ENCODE measurements at regions not wholly inside any gene's neighbourhood (a gene's known extent, or its start where the extent isn't known, plus 50 kb on each side); places are given as distances from the start of the nearest gene placed in this dataset.
"Not testable (repeated sequence)": the region's sequence is repeated elsewhere in the genome, so short reads cannot be mapped to it uniquely, and the experiment has no call there.

GRCh38 chr6:141391135-141391534 lies 741.6 kb upstream of the GJE1 start:
- not testable (repeated sequence) for DNase-seq (ENCODE audit: low spot score)

- DNase-seq (ENCODE audit: low spot score) = no peak
These were observed 744.1 kb upstream of the GJE1 start for GRCh38 chr6:141388666-141389065.

GRCh38 chr6:141370438-141370837 lies 762.3 kb upstream of the GJE1 start:
- no peak for DNase-seq (ENCODE audit: low spot score)

GRCh38 chr6:141366796-141367195 lies 765.9 kb upstream of the GJE1 start:
- not testable (repeated sequence) for DNase-seq (ENCODE audit: low spot score)

DNA sequence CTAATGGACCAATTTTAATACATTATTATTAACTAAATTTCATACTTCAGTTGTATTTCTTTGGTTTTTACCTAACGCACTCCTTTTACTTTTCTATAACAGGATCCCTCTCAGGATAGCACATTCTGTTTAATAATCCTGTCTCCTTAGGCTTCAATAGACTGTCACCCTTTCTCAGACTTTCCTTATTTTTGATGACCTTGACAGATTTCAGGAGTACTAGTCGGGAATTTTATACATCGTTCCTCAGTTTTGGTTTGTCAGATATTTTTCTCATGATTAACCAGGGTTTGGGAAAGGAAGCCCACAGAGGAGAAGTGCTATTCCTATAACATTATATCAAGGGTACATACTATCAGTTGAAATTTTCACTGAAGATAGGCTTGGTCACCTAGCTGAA lies 768.0 kb upstream of the GJE1 start:
- no peak for DNase-seq (ENCODE audit: low spot score)

DNA sequence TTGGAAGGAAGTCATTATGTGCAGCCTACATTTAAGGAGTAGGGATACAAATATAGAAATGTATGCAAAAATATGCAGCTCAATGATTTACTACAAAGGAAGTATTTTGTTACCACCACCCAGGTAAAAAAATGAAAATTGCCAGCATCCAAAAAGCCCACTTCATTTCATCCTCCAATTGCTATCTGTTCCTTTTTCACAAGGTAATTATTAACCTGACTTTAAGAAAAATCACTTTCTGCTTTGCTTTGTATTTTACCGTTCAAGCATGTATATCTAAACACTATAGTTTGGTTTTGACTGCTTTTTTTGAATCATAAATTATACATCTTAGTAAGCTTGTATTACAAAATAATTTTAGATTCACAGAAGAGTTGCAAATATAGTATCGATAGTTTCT lies 768.5 kb upstream of the GJE1 start:
- DNase-seq (ENCODE audit: low spot score) = no peak

GRCh38 chr6:141361559-141361958 lies 771.2 kb upstream of the GJE1 start:
- no peak for DNase-seq (ENCODE audit: low spot score)

- DNase-seq (ENCODE audit: low spot score) = no peak
These were observed 772.8 kb upstream of the GJE1 start for GRCh38 chr6:141359953-141360352.

DNA sequence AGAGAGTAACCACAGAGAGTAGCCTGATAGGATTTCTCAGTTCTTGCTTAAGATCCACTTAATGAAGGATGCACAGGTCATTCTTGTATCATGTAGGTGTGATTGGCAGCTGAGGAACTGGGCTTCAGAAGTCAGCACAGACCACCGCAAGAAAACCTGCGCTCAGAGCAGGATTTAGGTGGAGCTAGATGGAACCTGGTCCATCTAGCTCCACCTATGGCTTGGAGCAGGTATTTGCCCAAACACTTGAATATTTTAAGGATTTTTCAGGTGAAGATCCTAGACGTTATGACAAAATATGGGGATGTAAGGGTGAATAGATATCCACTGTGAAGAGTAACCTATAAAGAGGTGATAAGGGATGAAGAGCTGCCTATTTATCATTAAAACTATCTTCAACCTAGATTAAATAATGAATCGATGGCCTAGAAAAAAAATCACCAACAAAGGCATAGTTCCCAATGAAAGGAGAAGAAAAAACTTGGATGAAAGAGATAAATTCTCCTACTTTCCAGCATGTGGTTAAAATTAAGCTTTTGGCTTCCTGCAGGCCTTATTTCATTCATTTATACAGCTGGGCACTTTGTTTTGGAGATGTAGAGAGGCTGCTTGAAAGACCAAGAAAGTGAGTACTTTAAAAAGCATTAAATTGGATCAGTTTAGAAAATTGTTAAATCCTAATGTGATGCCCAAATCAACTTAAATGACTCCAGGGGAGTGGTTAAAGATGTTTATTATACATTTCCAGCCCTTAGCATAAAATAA lies 778.4 kb upstream of the GJE1 start:
- no peak for DNase-seq (ENCODE audit: low spot score)

DNA sequence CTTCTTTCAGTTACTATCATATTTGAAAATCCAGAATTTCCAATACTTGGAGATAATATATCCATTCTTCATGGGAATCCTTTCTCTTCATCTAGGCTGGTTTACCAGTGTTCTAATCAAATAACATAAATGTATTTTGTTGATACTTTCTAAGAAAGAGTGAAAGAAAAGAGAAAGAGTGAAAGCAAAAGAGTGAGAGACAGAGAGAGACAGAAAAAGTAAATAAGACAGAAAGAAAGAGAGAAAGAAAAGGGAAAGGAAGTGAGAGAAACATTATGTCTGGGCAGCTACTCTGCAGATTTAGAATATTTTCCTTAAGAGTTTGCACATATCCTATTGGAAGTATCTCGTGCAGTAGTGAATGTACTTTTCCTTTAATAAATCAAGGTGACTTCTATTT lies 781.0 kb upstream of the GJE1 start:
- no peak for DNase-seq (ENCODE audit: low spot score)

DNA sequence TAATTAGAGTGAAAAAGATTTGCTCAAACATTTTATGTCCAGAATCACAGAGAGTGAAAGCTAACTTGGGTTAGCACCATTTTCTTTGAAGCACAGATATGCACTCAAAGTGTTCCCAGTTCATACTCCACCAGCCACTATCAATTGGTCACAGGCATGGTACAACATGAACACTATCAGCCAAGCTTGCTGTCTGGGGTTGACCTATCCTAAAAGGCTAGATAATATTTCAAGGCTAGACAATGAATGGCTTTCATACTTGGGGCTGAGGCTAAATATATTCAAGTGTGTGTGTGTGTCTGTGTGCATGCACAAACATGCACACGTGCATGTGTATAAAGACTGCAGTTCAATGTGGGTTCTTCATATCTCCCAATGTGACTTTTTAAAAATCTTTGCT lies 783.0 kb upstream of the GJE1 start:
- no peak for DNase-seq (ENCODE audit: low spot score)

GRCh38 chr6:141347906-141348492 lies 784.7 kb upstream of the GJE1 start:
- DNase-seq (ENCODE audit: low spot score) = no peak

GRCh38 chr6:141347086-141347485 lies 785.6 kb upstream of the GJE1 start:
- DNase-seq (ENCODE audit: low spot score) = no peak

DNA sequence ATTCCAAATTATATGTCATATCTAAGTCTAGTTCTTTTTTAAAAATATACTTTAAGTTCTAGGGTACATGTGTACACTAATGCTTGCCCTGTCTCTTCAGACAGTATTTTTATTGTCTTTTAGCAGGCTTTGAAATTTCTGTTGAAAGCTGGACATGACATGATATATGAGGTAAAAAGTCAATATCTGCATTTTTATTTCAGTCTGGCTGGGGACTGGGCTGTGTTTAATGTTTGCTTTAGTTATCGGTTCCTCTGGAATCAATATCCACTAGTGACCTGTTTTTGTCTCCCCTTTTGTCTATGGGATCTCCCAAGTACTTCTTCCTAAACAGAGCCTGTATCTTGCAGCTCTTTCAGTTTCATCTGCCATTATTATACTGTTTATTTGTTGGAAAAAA lies 786.2 kb upstream of the GJE1 start:
- no peak for DNase-seq (ENCODE audit: low spot score)

DNA sequence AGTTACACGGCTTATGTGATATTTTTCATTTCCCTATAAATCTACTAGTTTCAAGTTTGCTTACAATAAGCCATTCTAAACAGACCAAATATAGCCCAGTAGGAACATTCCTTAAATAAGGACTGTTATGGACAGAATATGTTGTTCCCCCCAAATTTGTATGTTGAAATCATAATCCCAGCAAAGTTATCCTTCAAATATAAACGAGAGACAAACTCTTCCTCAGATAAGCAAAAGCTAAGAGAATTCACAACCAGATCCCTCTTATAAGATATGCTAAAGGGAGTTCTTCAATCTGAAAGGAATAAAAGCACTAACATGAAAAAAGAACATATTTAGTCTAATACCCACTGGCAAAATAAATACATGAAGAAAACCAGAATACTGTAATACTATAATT lies 795.5 kb upstream of the GJE1 start:
- DNase-seq (ENCODE audit: low spot score) = no peak

- DNase-seq (ENCODE audit: low spot score) = no peak
These were observed 797.0 kb upstream of the GJE1 start for GRCh38 chr6:141335477-141336273.

DNA sequence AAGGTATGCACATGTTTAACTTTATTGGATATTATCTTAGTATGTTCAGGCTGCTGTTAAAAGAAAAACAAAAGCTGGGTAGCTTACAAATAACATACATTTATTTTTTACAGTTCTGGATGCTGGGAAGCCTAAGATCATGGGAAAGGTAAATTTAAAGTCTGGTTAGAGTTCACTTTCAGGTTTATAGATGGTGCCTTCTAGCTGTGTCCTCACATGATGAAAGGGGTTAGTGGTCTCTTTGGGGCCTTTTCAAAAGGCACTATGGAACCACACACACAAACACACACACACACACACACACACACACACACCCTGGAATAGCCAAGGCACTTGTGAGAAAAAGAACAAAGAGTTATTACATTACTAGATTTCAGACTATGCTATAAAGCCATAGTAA lies 805.8 kb upstream of the GJE1 start:
- DNase-seq (ENCODE audit: low spot score) = no peak

DNA sequence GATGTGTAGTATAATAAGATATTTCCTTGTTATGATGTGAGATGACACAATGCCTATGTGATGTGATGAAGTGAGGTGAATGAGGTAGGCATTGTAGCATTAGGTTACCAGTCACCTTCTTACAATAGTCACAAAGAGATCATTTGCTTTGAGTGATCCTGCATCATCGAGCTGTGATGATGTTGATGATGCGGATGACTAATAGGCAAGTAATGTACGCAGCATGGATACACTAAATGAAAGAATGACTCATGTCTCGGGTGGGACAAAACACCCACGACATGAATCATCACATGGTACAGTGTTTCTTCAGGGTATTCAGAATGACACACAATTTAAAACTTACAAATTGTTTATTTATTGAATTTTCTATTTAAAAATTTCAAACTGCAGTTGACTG lies 806.3 kb upstream of the GJE1 start:
- DNase-seq (ENCODE audit: low spot score) = no peak

DNA sequence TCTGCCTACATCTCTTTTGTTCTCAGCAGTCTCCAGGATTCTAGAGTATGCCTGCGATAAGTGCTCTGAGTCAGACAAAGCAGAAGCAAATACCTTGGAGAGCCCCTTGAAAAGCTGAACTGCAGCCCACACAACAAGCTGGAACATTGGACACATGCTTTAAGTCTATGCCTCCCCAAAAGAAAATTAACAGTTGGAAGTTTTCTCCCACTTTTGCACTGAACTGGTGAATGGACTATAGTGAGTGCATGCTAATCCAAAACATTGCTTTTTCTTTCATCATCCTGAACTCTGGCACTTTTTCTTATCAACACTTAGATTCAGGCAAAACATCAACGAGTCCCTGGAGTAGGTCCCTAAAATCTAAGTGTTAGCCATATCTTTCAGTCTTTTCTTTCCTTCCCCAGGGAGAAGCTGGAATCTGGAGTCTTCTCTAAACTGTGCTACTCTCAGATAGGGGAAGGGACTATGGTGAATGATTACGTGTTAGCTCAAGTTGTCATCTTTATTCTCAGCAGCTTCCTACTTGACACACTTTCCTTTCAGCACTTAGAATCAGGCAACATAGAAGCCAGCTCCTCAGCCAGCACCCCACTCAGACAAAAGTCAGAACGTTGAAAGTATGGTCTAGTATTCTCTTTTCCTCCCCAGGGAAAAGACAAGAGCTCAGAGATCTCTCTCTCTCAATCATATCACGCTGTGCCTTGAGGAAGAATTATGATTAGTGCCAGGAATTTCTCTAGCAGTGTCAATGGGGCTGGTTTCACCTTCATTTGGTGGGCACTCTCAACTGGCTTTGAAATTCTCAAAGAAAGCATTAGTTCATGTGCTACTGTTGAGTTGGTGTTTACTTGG lies 811.0 kb upstream of the GJE1 start:
- no peak for DNase-seq (ENCODE audit: low spot score)

- no peak for DNase-seq (ENCODE audit: low spot score)
These were observed 816.5 kb upstream of the GJE1 start for GRCh38 chr6:141316236-141316635.

- DNase-seq (ENCODE audit: low spot score) = no peak
These were observed 818.7 kb upstream of the GJE1 start for GRCh38 chr6:141313986-141314385.

- no peak for DNase-seq (ENCODE audit: low spot score)
These were observed 823.4 kb upstream of the GJE1 start for GRCh38 chr6:141309295-141309694.

Data from hematopoietic multipotent progenitor cell treated with erythropoietin and hydrocortisone succinate and interleukin-3 and kit ligand, for 17 days (in vitro differentiated cells).